ENCODE measurements at regions not wholly inside any gene's neighbourhood (a gene's known extent, or its start where the extent isn't known, plus 50 kb on each side); places are given as distances from the start of the nearest gene placed in this dataset.
"Not testable (repeated sequence)": the region's sequence is repeated elsewhere in the genome, so short reads cannot be mapped to it uniquely, and the experiment has no call there.

GRCh38 chr15:20386198-20386597, 155.4 kb downstream of the GOLGA6L6 start:
- no peak overlapping the region for H3K4me3 ChIP-seq (ENCODE audit: low read depth, low read length)

GRCh38 chr15:20380199-20380598, 161.4 kb downstream of the GOLGA6L6 start:
- not testable (repeated sequence) for H3K4me3 ChIP-seq (ENCODE audit: low read depth, low read length)

More at GRCh38 chr15:20386198-20386597, 155.4 kb downstream of the GOLGA6L6 start:
- no peak for TF ChIP-seq CTCF (IDR thresholded peaks at IDR 0.05; ENCODE audit: borderline replicate concordance, insufficient read depth, low read depth, low read length)

GRCh38 chr15:20376872-20377271, 164.7 kb downstream of the GOLGA6L6 start:
- no peak for TF ChIP-seq CTCF (IDR thresholded peaks at IDR 0.05; ENCODE audit: borderline replicate concordance, insufficient read depth, low read depth, low read length)
- no peak overlapping the region for H3K4me3 ChIP-seq (ENCODE audit: low read depth, low read length)

GRCh38 chr15:20372416-20372815, 169.2 kb downstream of the GOLGA6L6 start:
- H3K4me3 ChIP-seq (ENCODE audit: low read depth, low read length): not testable (repeated sequence)

GRCh38 chr15:20369500-20369899, 172.1 kb downstream of the GOLGA6L6 start:
- no peak for TF ChIP-seq CTCF (IDR thresholded peaks at IDR 0.05; ENCODE audit: borderline replicate concordance, insufficient read depth, low read depth, low read length)
- H3K4me3 ChIP-seq (ENCODE audit: low read depth, low read length): no peak overlapping the region

- H3K4me3 ChIP-seq (ENCODE audit: low read depth, low read length): no peak overlapping the region
- no peak for TF ChIP-seq CTCF (IDR thresholded peaks at IDR 0.05; ENCODE audit: borderline replicate concordance, insufficient read depth, low read depth, low read length)
These were observed 172.6 kb downstream of the GOLGA6L6 start for GRCh38 chr15:20368974-20369373.

GRCh38 chr15:20367093-20367492, 174.5 kb downstream of the GOLGA6L6 start:
- TF ChIP-seq CTCF (IDR thresholded peaks at IDR 0.05; ENCODE audit: borderline replicate concordance, insufficient read depth, low read depth, low read length): no peak
- no peak overlapping the region for H3K4me3 ChIP-seq (ENCODE audit: low read depth, low read length)

GRCh38 chr15:20363591-20363990, 178.0 kb downstream of the GOLGA6L6 start:
- not testable (repeated sequence) for H3K4me3 ChIP-seq (ENCODE audit: low read depth, low read length)

- H3K4me3 ChIP-seq (ENCODE audit: low read depth, low read length): no peak overlapping the region
- no peak for TF ChIP-seq CTCF (IDR thresholded peaks at IDR 0.05; ENCODE audit: borderline replicate concordance, insufficient read depth, low read depth, low read length)
These were observed 180.5 kb downstream of the GOLGA6L6 start for GRCh38 chr15:20361091-20361490.
